ENCODE measurements at regions not wholly inside any gene's neighbourhood (a gene's known extent, or its start where the extent isn't known, plus 50 kb on each side); places are given as distances from the start of the nearest gene placed in this dataset.

DNA sequence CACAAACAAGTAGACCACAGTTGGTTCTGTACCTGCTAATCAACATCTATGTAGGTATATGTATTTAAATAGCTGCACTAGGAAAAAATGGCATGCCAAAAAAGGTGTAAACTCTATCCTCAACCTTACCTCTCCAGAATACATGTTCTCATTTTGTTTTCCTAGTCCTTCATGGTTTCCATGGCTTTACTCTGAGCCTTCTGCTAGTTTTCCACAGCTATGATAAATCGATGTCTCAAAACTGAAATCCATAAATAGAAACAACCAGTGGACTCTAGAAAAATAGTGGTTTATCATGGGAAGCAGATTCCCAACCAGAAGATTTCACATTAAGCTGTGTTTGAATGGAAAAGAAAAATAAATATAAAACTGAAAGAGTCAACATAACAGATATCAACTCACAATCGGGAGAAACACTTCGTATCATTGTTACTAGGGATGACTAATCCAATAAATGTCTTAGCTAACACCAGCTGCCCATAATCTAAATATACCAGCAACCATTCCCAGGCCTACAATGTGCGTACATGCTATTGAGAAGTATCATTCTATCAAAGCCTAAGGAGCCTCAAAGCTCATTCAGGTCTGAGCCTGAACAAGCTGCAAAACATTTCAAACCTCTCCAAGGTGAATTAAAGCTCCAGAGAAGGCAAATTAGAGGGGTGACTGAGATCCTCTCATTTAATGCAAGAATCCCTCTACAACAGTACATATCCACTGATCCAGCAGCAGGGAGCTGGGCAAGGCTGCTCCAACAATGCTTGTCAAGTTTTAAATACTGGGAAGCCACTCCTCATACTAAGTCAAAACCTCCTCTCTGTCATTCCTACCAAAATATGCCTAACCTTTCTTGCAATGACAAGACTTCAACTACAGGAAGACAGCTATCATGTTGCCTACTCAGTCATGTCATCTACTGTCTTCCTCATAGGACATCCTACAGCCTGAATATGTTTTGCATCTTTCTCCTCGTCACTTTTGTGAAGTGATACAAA is 90.2 kb downstream of the KCTD12 start:
- no peak for DNase-seq (ENCODE audit: low read depth, low spot score)

GRCh38 chr13:76792731-76793347 is 93.4 kb downstream of the KCTD12 start:
- DNase-seq (ENCODE audit: low read depth, low spot score): no peak

DNA sequence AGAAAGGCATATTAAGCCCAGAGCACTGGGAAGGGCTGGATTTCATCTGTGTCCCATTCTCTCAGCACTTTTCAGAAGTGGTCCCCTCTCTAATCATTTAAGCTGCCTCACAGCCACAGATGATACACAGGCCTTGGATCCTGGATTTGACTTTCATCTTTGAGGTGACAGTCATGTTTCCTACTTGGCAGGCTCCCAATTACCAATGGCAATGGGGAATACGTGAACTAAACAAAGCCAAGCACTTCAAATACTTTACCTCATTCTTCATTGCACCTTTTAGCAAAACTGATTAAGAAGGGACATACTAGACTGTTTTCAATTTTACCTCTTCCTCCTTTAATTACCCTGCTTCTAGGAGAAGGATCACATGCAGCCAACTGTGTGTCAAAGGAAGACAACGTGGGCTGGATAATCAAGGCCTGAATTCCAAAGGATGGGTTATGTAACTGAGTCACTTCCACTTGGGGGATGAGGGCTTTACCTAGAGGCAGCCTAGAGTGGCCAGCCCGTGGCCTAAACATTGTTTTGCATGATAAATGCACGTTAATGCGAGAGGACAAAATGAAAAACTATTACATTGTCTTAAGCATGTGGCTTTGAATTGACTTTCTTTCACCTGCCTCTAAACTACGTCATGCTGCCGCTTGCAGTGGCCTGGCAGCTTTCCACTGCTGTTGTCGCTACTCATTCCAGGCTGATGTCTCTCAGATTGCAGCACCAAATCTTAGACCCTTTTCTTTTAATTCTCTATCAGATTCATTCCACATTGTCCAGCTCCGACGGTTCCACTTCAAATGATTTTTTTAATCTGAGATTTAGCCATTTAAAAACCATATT is 95.0 kb downstream of the KCTD12 start:
- DNase-seq (ENCODE audit: low read depth, low spot score): no peak

DNA sequence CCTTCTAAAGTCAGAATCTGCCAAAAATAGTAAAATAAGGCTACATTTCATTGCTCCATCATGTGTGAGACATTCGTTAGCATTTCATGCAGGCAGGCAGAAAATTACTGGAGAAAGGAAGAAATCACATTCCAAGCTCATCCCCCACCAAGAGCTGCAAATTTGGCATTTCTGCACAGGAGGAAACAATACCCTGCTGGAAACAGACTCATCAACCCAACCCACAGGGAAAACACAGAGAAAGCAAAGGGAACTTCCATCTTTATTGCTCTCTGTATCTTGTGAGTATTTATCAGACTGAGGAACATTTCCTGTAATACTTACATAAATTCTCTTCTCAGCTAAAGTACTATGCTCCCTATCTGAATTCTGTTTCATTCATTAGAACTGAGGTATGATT is 95.7 kb downstream of the KCTD12 start:
- no peak for DNase-seq (ENCODE audit: low read depth, low spot score)

DNA sequence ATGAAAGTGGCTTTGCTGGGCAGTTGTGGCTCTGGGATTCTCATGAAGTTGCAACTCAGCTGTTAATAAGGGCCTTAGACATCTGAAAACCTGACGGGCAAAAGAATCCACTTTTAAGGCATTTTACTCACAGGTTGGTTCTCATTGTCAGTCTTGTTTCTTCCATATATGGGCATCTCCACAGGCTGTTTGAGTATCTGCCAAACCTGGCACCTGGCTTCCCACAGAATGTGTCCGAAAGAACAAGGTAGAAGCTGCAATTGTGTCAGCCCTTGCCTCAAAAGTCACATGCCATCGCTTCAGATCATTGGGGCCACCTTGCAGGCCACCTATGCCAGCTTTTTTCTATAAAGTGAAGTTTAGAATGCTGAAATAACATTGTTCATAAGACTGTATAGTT is 102.4 kb downstream of the KCTD12 start:
- DNase-seq (ENCODE audit: low read depth, low spot score): no peak

- no peak for DNase-seq (ENCODE audit: low read depth, low spot score)
Observed at GRCh38 chr13:76778853-76779252, 107.4 kb downstream of the KCTD12 start.

DNA sequence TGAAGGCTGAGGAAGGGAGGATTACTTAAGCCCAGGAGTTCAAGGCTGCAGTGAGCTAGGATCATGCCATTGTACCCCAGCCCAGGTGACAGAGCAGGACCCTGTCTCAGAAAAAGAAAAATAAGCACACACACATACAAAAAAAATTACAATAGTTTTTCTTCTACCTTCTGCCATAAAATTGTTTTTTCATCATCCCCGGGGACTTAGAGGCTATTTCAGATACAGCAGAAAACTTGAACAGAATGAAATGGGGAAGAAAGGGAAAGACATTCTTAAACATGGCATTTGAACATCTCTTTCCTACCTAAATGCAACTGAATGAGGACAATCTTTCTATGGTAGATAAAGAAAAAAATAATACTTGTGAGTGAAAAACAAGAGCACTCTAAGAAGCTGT is 109.1 kb downstream of the KCTD12 start:
- DNase-seq (ENCODE audit: low read depth, low spot score): no peak

GRCh38 chr13:76775088-76775740 is 111.0 kb downstream of the KCTD12 start:
- DNase-seq (ENCODE audit: low read depth, low spot score): no peak

- DNase-seq (ENCODE audit: low read depth, low spot score): no peak
Observed at GRCh38 chr13:76773448-76774094, 112.6 kb downstream of the KCTD12 start.

DNA sequence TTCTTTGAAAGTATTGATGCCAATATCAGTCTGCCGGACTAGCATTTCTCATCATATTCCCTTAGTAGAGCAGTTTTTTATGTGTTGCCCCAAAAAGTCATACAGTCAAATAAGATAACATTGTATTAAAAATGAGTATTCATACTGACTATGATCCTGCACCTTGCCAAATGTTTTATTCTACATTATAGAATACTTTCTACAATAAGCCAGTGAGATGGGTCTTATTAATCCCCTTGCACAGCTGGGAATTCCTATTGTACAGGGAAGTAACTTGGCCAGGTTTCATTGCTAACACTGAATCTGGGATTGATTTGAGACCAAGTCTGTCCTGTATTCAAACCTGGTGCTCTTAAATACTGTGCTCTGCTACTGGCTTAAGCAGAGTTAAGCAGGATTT is 114.0 kb downstream of the KCTD12 start:
- DNase-seq (ENCODE audit: low read depth, low spot score): no peak

- no peak for DNase-seq (ENCODE audit: low read depth, low spot score)
Observed at GRCh38 chr13:76769271-76769791, 116.9 kb downstream of the KCTD12 start.

DNA sequence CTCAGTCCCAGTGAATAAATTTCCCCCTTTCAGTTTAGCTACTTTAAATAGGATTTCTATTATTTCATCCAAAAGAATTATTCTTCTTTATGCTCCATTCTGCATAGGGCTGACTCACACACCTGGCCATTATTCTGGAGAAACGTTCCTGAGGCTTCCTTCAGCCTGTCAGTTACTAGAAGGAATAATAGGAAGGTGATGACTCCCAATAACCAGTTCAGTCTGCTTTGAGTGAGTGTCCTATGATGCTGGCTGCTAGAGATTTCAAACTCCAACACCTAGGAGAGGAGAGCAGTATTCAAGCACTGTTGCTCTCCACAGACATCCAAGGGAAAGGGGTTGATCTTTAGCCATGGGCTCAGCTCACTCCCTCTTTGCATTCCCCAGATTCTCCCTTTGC is 117.8 kb downstream of the KCTD12 start:
- no peak for DNase-seq (ENCODE audit: low read depth, low spot score)

DNA sequence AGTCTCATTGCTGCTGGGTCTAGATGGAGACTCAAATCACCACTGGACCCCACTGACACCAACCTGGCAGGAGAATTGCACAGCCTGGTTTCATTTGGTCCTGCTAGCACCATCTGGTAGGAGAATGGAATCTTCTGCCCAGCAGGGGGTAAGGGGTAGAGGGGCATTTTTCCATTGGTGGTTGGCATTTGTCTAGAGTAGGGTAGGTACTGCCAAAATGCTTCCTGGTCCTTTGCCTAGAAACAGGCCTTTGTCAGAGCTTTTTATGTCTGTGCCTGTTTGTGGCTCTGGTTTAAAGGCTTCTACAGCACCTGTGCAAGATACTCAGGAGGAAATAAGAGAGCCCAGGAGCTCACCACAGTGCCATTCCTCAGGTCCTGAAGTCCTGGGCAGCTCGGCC is 121.3 kb downstream of the KCTD12 start:
- DNase-seq (ENCODE audit: low read depth, low spot score): no peak

DNA sequence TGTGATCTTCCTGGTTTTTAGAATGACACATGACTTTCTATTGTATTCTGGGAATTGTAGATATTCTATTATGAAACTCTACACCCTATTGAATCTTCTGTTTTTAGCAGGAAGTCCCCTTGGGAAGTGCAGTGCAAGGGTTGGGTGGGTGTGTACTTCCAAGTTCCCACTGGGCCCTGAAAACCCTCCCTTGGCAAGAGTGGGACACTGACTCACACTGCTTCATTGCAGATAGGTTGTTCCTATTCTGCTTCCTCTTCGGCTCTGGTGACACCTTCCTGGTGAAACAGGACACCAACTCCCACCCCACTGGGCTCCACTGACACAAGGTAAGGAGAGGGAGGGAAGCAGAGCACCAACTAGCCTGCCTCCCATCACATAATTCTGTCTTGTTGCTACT is 121.8 kb downstream of the KCTD12 start:
- DNase-seq (ENCODE audit: low read depth, low spot score): no peak

- no peak for DNase-seq (ENCODE audit: low read depth, low spot score)
Observed at GRCh38 chr13:76762721-76763120, 123.5 kb downstream of the KCTD12 start.

DNA sequence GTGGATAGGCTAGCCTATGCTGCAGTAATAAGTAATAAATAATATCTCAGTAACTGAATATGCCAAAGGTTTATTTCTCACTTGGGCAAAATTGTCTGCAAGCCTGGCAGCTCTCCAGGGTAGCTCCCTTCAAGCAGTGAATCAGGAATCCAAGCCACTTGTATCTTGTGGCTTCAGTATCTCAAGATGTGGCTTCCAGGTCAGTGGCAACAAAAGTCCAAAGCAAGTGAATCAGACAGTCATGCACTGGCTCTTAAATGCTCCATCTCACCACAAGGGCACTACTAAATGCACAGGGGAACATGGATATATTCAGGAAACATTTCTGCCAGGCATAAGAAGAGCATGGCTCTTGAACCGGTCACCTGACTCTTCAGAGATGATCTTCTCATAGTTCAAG is 126.3 kb downstream of the KCTD12 start:
- DNase-seq (ENCODE audit: low read depth, low spot score): no peak

GRCh38 chr13:76758738-76759137 is 127.5 kb downstream of the KCTD12 start:
- DNase-seq (ENCODE audit: low read depth, low spot score): no peak

GRCh38 chr13:76758257-76758656 is 127.9 kb downstream of the KCTD12 start:
- DNase-seq (ENCODE audit: low read depth, low spot score): no peak

- no peak for DNase-seq (ENCODE audit: low read depth, low spot score)
Observed at GRCh38 chr13:76756451-76756850, 129.8 kb downstream of the KCTD12 start.

DNA sequence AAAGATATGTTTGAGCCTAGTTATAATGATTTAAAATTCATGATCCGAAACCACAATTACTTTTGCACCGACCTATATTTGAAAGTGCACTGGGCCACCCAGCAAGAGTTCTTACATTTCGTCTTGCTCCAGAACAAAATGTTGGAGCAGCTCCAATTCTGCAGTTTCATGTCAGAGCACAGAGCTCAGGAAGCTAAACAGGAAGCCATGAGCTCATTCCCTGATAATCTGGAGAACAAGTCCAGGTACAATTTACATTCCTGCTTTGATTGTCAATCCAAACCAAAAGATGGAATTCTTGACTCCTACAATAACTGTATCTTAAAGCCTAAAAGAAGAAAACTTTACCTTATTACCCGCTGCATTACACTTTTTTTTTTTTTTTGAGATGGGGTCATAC is 131.8 kb downstream of the KCTD12 start:
- peak; percentile 37 for DNase-seq (ENCODE audit: low read depth, low spot score)

- DNase-seq (ENCODE audit: low read depth, low spot score): no peak
Observed at GRCh38 chr13:76751278-76751677, 134.9 kb downstream of the KCTD12 start.
